ENCODE measurements at regions not wholly inside any gene's neighbourhood (a gene's known extent, or its start where the extent isn't known, plus 50 kb on each side); places are given as distances from the start of the nearest gene placed in this dataset.

- Histone ChIP-seq H3K9me3 (no peaks in the 10 kb centered on the region), H3K27me3 (peaks cover 0 to 3% (median 0%) of the 10 kb centered on the region in 4 donors), H3K27ac (no peak overlapping the region), H3K4me3 (no peak overlapping the region), H3K4me1 (no peaks in the 10 kb centered on the region), H3K36me3 (no peaks in the 10 kb centered on the region)
- ATAC-seq (no peak), DNase-seq (no peak), FAIRE-seq (no peak)
- intact Hi-C loops (cut with DNase I): no loop called here
- no peak for TF ChIP-seq CTCF (IDR thresholded peaks at IDR 0.05)
- 61 to 62% methylated on average over 12 of the region's 12 CpGs for WGBS, 2 donors
These were observed 104.0 kb upstream of the PWP1 start for GRCh38 chr12:107581619-107582015.

GRCh38 chr12:107583551-107583950 lies 102.0 kb upstream of the PWP1 start:
- no peak overlapping the region for H3K4me3 ChIP-seq
- no peaks in the 10 kb centered on the region for H3K4me1 ChIP-seq
- H3K27me3 ChIP-seq: peaks cover 0 to 3% (median 0%) of the 10 kb centered on the region in 4 donors
- TF ChIP-seq CTCF (IDR thresholded peaks at IDR 0.05): no peak
- DNase-seq: no peak
- ATAC-seq: no peak
- H3K9me3 ChIP-seq: no peaks in the 10 kb centered on the region
- FAIRE-seq: no peak
- no peak overlapping the region for H3K27ac ChIP-seq
- H3K36me3 ChIP-seq: no peaks in the 10 kb centered on the region
- intact Hi-C loops (cut with DNase I): no loop called here
- WGBS, 2 donors: 68 to 81% methylated on average over 5 of the region's 5 CpGs

GRCh38 chr12:107584563-107584962 lies 101.0 kb upstream of the PWP1 start:
- FAIRE-seq (no peak), ATAC-seq (no peak), DNase-seq (no peak)
- Histone ChIP-seq H3K27me3 (peaks cover 0 to 3% (median 0%) of the 10 kb centered on the region in 4 donors), H3K36me3 (no peaks in the 10 kb centered on the region), H3K27ac (no peak overlapping the region), H3K4me3 (no peak overlapping the region), H3K9me3 (no peaks in the 10 kb centered on the region), H3K4me1 (no peaks in the 10 kb centered on the region)
- intact Hi-C loops (cut with DNase I): no loop called here
- no peak for TF ChIP-seq CTCF (IDR thresholded peaks at IDR 0.05)
- 22 to 37% methylated on average over 2 of the region's 2 CpGs for WGBS, 2 donors

- H3K9me3 ChIP-seq: no peaks in the 10 kb centered on the region
- no peak for TF ChIP-seq CTCF (IDR thresholded peaks at IDR 0.05)
- no peak for ATAC-seq
- no peaks in the 10 kb centered on the region for H3K4me1 ChIP-seq
- H3K27me3 ChIP-seq: peaks cover 0 to 3% (median 0%) of the 10 kb centered on the region in 4 donors
- no peak for FAIRE-seq
- no peaks in the 10 kb centered on the region for H3K36me3 ChIP-seq
- no peak overlapping the region for H3K27ac ChIP-seq
- DNase-seq: no peak
- intact Hi-C loops (cut with DNase I): no loop called here
- H3K4me3 ChIP-seq: no peak overlapping the region
- WGBS, 2 donors: 71 to 80% methylated on average over 12 of the region's 12 CpGs
These were observed 99.2 kb upstream of the PWP1 start for GRCh38 chr12:107586256-107586970.

GRCh38 chr12:107590413-107590812 lies 95.2 kb upstream of the PWP1 start:
- TF ChIP-seq CTCF (IDR thresholded peaks at IDR 0.05): no peak
- FAIRE-seq (no peak), DNase-seq (no peak), ATAC-seq (no peak)
- H3K27ac ChIP-seq: no peak overlapping the region
- whole genome bisulfite sequencing, 2 donors: 75 to 88% methylated on average over 3 of the region's 3 CpGs
- no peaks in the 10 kb centered on the region for H3K9me3 ChIP-seq
- no peaks in the 10 kb centered on the region for H3K4me1 ChIP-seq
- H3K27me3 ChIP-seq: no peaks in the 10 kb centered on the region
- intact Hi-C loops (cut with DNase I): no loop called here
- H3K36me3 ChIP-seq: no peaks in the 10 kb centered on the region
- H3K4me3 ChIP-seq: no peak overlapping the region
